SK-N-SH (cell line): ENCODE measurements at regions not wholly inside any gene's neighbourhood (a gene's known extent, or its start where the extent isn't known, plus 50 kb on each side); places are given as distances from the start of the nearest gene placed in this dataset.

Experiments used
- CTCF ChIA-PET: fragments of 300-600, 350-600 bp; formaldehyde crosslinking; extraction: SDS; loops from one replicate; lab custom pipeline; 2021; lab: Yijun Ruan, JAX
- POLR2A ChIA-PET: fragments of 350-600 bp; sonication (Branson Sonifier 250); formaldehyde crosslinking; extraction: SDS; loops from one replicate; lab custom pipeline; 2020; ENCODE audit warnings: antibody characterized with exemption, inconsistent platforms; lab: Yijun Ruan, JAX
- DNase-seq: peaks from one replicate; pipeline ENCODE4 v3.0.0; 2012
- H2AFZ ChIP-seq: fragments of 200-600 bp; sonication (generic); 2 replicates; pipeline ENCODE4 v1.8.1; 2016; ENCODE audit warnings: antibody characterized with exemption, mild to moderate bottlenecking, low read depth
- H3F3A ChIP-seq: fragments of 200-600 bp; sonication (generic); replicated peaks from 2 replicates; pipeline ENCODE3; 2016; ENCODE audit warnings: antibody characterized with exemption, mild to moderate bottlenecking; ENCODE audit not compliant: insufficient read depth
- H3K27ac ChIP-seq, 2 experiments: fragments of 200-500 bp in 1 of 2; fragments of 200-600 bp in 1 of 2; sonication (Bioruptor generic) in 1 of 2; sonication (generic), shearing (Covaris generic) in 1 of 2; 2 replicates each; pipeline versions ENCODE4 v1.5.1 to v1.6.1; 2014 to 2016; ENCODE audit warnings: low read depth in 2 of 2, inconsistent platforms in 1 of 2, low read length in 1 of 2, mild to moderate bottlenecking in 1 of 2, mixed read lengths in 1 of 2
- H3K27me3 ChIP-seq: fragments of 200-600 bp; sonication (generic), shearing (Covaris generic); 2 replicates; pipeline ENCODE4 v1.6.1; 2016; ENCODE audit warnings: mixed run types; ENCODE audit not compliant: insufficient read depth
- H3K36me3 ChIP-seq, 2 experiments: fragments of 200-500 bp in 1 of 2; fragments of 200-600 bp in 1 of 2; sonication (Bioruptor generic) in 1 of 2; sonication (generic) in 1 of 2; replicated peaks in 1 of 2; 2 replicates each; pipeline versions ENCODE3 to v1.5.1; 2014 to 2016; ENCODE audit warnings: low read length in 1 of 2, mild to moderate bottlenecking in 1 of 2; ENCODE audit not compliant: insufficient read depth in 2 of 2, control insufficient read depth in 1 of 2
- H3K4me1 ChIP-seq, 2 experiments: fragments of 200-500 bp in 1 of 2; fragments of 200-600 bp in 1 of 2; sonication (Bioruptor generic) in 1 of 2; sonication (generic), shearing (Covaris generic) in 1 of 2; 2 replicates each; pipeline versions ENCODE4 v1.5.1 to v1.6.1; 2014 to 2016; ENCODE audit warnings: low read depth in 1 of 2, low read length in 1 of 2, mixed run types in 1 of 2; ENCODE audit not compliant: insufficient read depth in 2 of 2, control insufficient read depth in 1 of 2
- H3K4me2 ChIP-seq: fragments of 200-600 bp; sonication (generic), shearing (Covaris generic); 2 replicates; pipeline ENCODE4 v1.6.1; 2017; ENCODE audit warnings: mixed run types
- H3K4me3 ChIP-seq, 2 experiments: fragments of 200-500 bp in 1 of 2; fragments of 200-600 bp in 1 of 2; sonication (Bioruptor generic) in 1 of 2; sonication (generic), shearing (Covaris generic) in 1 of 2; 2 replicates each; pipeline versions ENCODE4 v1.5.1 to v1.8.1; 2014 to 2016; ENCODE audit warnings: low read depth in 2 of 2, inconsistent platforms in 1 of 2, low read length in 1 of 2, mild to moderate bottlenecking in 1 of 2, mixed read lengths in 1 of 2, moderate library complexity in 1 of 2
- H3K79me2 ChIP-seq: fragments of 200-600 bp; sonication (generic); 2 replicates; pipeline ENCODE4 v1.8.1; 2017; ENCODE audit warnings: mild to moderate bottlenecking; ENCODE audit not compliant: insufficient read depth
- H3K9ac ChIP-seq: fragments of 200-600 bp; sonication (generic); 2 replicates; pipeline ENCODE4 v1.6.1; 2017; ENCODE audit warnings: mixed run types
- H3K9me2 ChIP-seq: fragments of 200-600 bp; sonication (generic); 2 replicates; pipeline ENCODE4 v1.6.1; 2017; ENCODE audit warnings: mixed run types
- H3K9me3 ChIP-seq: fragments of 200-600 bp; sonication (generic); 2 replicates; pipeline ENCODE4 v1.6.1; 2017; ENCODE audit warnings: mixed run types, mild to moderate bottlenecking, moderate library complexity
- H4K20me1 ChIP-seq: fragments of 200-600 bp; sonication (generic); 2 replicates; pipeline ENCODE4 v1.6.1; 2017; ENCODE audit warnings: mild to moderate bottlenecking, mixed run types; ENCODE audit not compliant: insufficient read depth
- ELF1 ChIP-seq: IDR thresholded peaks from 2 replicates; pipeline ENCODE4 v1.4.0; 2012
- FOXJ3 ChIP-seq: sonication (generic); formaldehyde crosslinking; IDR thresholded peaks from 2 replicates; pipeline ENCODE4 v1.5.1; 2020; ENCODE audit warnings: mild to moderate bottlenecking, missing genetic modification reagents
- GABPA ChIP-seq: IDR thresholded peaks from 2 replicates; pipeline ENCODE4 v1.4.0; 2012; ENCODE audit warnings: low read depth, mild to moderate bottlenecking
- GATA2 ChIP-seq: sonication (generic); formaldehyde crosslinking; IDR thresholded peaks from 2 replicates; pipeline ENCODE4 v1.5.0; 2020; ENCODE audit warnings: mild to moderate bottlenecking, missing genetic modification reagents
- MEF2A ChIP-seq: IDR thresholded peaks from 2 replicates; pipeline ENCODE4 v1.4.0; 2012; ENCODE audit warnings: low read depth, borderline replicate concordance
- MXI1 ChIP-seq: IDR thresholded peaks from 2 replicates; pipeline ENCODE4 v1.6.1; 2012; ENCODE audit warnings: mild to moderate bottlenecking, low read depth, low read length, improper control_type of control experiment
- NFIC ChIP-seq: IDR thresholded peaks from 2 replicates; pipeline ENCODE4 v1.4.0; 2012; ENCODE audit warnings: borderline replicate concordance
- NRF1 ChIP-seq: IDR thresholded peaks from 2 replicates; pipeline ENCODE4 v1.6.1; 2012; ENCODE audit warnings: low read depth, mild to moderate bottlenecking, low read length
- RAD21 ChIP-seq: IDR thresholded peaks from 2 replicates; pipeline ENCODE4 v1.6.1; 2012; ENCODE audit warnings: mild to moderate bottlenecking, low read length
- RCOR1 ChIP-seq: fragments of 150-350 bp; IDR thresholded peaks from 2 replicates; pipeline ENCODE4 v1.6.1; 2017; ENCODE audit warnings: antibody characterized with exemption, low read length
- RXRA ChIP-seq: IDR thresholded peaks from 2 replicates; pipeline ENCODE4 v1.4.0; 2012; ENCODE audit warnings: low read depth, mild to moderate bottlenecking, borderline replicate concordance
- SMC3 ChIP-seq: IDR thresholded peaks from 2 replicates; pipeline ENCODE4 v1.6.1; 2012; ENCODE audit warnings: low read depth, low read length, improper control_type of control experiment
- TAF1 ChIP-seq: IDR thresholded peaks from 2 replicates; pipeline ENCODE4 v1.6.1; 2012; ENCODE audit warnings: low read depth, mild to moderate bottlenecking, low read length, moderate library complexity, borderline replicate concordance
- TCF12 ChIP-seq: IDR thresholded peaks from 2 replicates; pipeline ENCODE4 v1.4.0; 2012
- TEAD4 ChIP-seq: IDR thresholded peaks from 2 replicates; pipeline ENCODE4 v1.4.0; 2012; ENCODE audit warnings: mild to moderate bottlenecking, borderline replicate concordance; ENCODE audit not compliant: insufficient read depth
- WGBS: methylation state at CpG from one replicate; pipeline ENCODE4 v1.1.6; 2017; ENCODE audit warnings: low lambda C conversion rate; 5-methylcytosine and 5-hydroxymethylcytosine counted together
- TF ChIP-seq, protein P1 (sequence below): fragments of 200-600 bp; sonication (generic); IDR thresholded peaks from 2 replicates; pipeline ENCODE4 v1.6.1; 2017; ENCODE audit warnings: antibody characterized with exemption, mild to moderate bottlenecking, moderate library complexity
- TF ChIP-seq, protein P2 (sequence below): fragments of 150-350 bp; IDR thresholded peaks from 2 replicates; pipeline ENCODE4 v1.6.1; 2017; ENCODE audit warnings: antibody characterized with exemption, low read length, low read depth, borderline replicate concordance

DNA sequence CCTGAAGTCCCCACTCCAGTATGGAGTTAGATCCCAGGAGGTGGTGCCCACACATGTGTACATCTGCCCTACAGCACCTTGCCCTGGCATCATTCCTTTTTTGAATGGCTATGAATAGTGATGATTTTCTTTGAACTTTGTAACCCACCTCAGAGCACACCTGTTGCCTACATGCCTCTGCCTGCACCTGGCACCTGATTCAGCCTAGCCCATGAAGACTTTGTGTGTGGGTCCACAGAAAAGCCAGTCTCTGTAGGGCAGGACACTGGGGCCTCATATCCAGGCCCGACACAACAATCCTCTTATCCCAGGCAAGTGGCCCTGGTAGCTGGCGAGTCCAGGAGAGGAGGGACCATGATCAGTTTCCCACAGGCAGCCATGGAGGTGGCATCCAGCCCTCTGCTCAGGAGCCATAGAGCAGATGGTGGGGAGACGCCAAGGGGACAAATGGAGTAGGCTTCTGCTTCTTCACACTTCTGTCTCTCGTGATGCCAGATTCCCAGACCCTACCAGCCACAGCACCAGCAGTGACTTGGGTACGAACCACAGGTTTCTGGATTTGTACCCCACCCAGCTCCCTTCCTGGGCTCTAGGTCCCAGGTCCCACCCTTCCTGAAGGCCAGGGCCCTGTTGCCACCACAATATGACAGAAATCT is 230.7 kb downstream of the UACA start:
- no peaks in the 10 kb centered on the region for H3K9me2 ChIP-seq
- H3F3A ChIP-seq = peaks cover 5% of the 10 kb centered on the region
- H3K27me3 ChIP-seq = no peaks in the 10 kb centered on the region; the same call in 1 of the 2 replicates
- peaks cover 12 to 15% of the 10 kb centered on the region in 2 experiments; a peak in 2 of 4 replicates for H3K4me1 ChIP-seq
- TF ChIP-seq TCF12 = no peak
- TF ChIP-seq RCOR1 = no peak
- no peak for TF ChIP-seq FOXJ3 (CRISPR knock-in tag)
- no peak for TF ChIP-seq MEF2A
- TF ChIP-seq, protein P1, sequence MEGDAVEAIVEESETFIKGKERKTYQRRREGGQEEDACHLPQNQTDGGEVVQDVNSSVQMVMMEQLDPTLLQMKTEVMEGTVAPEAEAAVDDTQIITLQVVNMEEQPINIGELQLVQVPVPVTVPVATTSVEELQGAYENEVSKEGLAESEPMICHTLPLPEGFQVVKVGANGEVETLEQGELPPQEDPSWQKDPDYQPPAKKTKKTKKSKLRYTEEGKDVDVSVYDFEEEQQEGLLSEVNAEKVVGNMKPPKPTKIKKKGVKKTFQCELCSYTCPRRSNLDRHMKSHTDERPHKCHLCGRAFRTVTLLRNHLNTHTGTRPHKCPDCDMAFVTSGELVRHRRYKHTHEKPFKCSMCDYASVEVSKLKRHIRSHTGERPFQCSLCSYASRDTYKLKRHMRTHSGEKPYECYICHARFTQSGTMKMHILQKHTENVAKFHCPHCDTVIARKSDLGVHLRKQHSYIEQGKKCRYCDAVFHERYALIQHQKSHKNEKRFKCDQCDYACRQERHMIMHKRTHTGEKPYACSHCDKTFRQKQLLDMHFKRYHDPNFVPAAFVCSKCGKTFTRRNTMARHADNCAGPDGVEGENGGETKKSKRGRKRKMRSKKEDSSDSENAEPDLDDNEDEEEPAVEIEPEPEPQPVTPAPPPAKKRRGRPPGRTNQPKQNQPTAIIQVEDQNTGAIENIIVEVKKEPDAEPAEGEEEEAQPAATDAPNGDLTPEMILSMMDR = no peak
- TF ChIP-seq, all 33 proteins: peak for 0
- H3K9ac ChIP-seq = no peak overlapping the region
- no peak overlapping the region for H3K4me2 ChIP-seq
- no peaks in the 10 kb centered on the region for H3K36me3 ChIP-seq
- no peaks in the 10 kb centered on the region for H3K79me2 ChIP-seq
- no peak overlapping the region for H3K27ac ChIP-seq
- no peaks in the 10 kb centered on the region for H3K9me3 ChIP-seq
- H3K4me3 ChIP-seq = no peak overlapping the region
- H4K20me1 ChIP-seq = no peaks in the 10 kb centered on the region
- CTCF ChIA-PET = no interaction called here
- 95% methylated on average over 4 of the region's 5 CpGs for WGBS
- no peak for DNase-seq
- no peak overlapping the region for H2AFZ ChIP-seq
- POLR2A ChIA-PET = no interaction called here

DNA sequence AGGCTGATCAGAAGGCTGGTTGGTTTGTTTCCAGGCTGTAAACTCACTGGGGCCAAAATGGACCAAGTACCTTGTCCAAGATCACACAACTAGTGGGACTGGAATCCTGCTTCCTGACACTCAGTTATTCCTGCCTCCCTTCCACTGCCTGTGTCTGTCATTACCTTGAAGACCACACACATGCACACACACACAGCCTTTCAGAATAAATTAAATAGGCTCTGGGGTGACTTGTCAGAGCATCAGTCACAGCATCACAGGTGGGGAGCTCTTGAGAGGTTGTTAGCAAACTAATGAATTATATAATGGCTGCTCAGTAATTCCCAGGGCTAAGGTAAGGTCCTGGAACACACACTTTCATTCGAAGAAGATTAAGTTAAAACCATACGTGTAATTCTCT is 231.8 kb downstream of the UACA start:
- TF ChIP-seq RAD21 = no peak
- TF ChIP-seq MXI1 = no peak
- TF ChIP-seq NRF1 = no peak
- no peak for TF ChIP-seq GABPA
- no peak for TF ChIP-seq TEAD4
- TF ChIP-seq SMC3 = no peak
- TF ChIP-seq TAF1 = no peak
- TF ChIP-seq RXRA = no peak
- TF ChIP-seq GATA2 (CRISPR knock-in tag) = no peak
- TF ChIP-seq, protein P2, sequence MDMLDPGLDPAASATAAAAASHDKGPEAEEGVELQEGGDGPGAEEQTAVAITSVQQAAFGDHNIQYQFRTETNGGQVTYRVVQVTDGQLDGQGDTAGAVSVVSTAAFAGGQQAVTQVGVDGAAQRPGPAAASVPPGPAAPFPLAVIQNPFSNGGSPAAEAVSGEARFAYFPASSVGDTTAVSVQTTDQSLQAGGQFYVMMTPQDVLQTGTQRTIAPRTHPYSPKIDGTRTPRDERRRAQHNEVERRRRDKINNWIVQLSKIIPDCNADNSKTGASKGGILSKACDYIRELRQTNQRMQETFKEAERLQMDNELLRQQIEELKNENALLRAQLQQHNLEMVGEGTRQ = no peak
- no peak for TF ChIP-seq TCF12
- no peak for TF ChIP-seq ELF1
- no peak for TF ChIP-seq MEF2A
- TF ChIP-seq NFIC = no peak
- Histone ChIP-seq H3K27me3 (no peaks in the 10 kb centered on the region; the same call in 1 of the 2 replicates), H3K9me2 (no peaks in the 10 kb centered on the region), H4K20me1 (no peaks in the 10 kb centered on the region), H3K9ac (no peak overlapping the region), H3K4me1 (peaks cover 21 to 22% of the 10 kb centered on the region in 2 experiments; a peak in 3 of 4 replicates), H3K4me2 (no peak overlapping the region), H3K27ac (no peak overlapping the region), H3K79me2 (no peaks in the 10 kb centered on the region), H3F3A (peaks cover 5% of the 10 kb centered on the region), H3K4me3 (no peak overlapping the region), H2AFZ (no peak overlapping the region), H3K9me3 (no peaks in the 10 kb centered on the region), H3K36me3 (no peaks in the 10 kb centered on the region)
- DNase-seq = no peak
- POLR2A ChIA-PET = no interaction called here
- WGBS = 65% methylated on average over 2 of the region's 2 CpGs
- CTCF ChIA-PET = interaction anchor here (1.0 kb wide), 1 partner anchor 9 kb away, joined by 3 read pairs; no protein-coding TSS in a partner anchor
